SHP77 treated with DMSO at 0.1 percent for 48 hours (cell line): ENCODE measurements at regions not wholly inside any gene's neighbourhood (a gene's known extent, or its start where the extent isn't known, plus 50 kb on each side); places are given as distances from the start of the nearest gene placed in this dataset.
"Not testable (repeated sequence)": the region's sequence is repeated elsewhere in the genome, so short reads cannot be mapped to it uniquely, and the experiment has no call there.

Experiments used
- DNase-seq: peaks from one replicate; lab custom pipeline; 2025; lab: John Stamatoyannopoulos, UW

GRCh38 chr11:42768576-42768975 lies 543.2 kb upstream of the API5 start:
- no peak for DNase-seq

DNA sequence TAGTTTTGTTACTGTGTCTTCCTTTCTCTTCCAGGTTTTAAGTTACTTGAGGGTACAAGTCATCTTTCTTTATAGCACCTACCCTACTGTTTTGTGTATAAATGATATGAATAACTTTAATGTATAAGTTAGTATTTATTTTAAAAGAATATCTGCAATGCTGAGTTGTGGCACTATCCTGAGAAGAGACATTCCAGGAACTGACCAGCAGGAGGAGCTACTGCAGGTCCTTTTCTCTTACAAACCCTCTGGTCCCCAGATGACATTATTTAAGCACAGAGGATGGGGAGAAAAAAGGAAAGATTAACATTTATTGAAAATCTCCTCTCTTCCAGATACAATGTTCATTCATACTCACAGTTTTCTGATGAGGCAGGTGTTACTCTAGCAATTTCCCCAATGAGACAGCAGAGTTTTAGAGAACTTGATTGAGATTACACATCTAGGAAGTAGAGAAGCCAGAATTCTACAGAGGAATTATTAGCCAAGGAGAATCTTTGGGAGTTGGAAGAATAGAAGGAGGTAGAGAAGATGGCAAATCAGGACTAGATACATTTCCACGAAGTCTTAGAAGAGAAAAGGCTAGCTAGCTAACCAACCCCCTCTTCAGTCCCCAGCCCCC lies 541.2 kb upstream of the API5 start:
- DNase-seq: no peak

DNA sequence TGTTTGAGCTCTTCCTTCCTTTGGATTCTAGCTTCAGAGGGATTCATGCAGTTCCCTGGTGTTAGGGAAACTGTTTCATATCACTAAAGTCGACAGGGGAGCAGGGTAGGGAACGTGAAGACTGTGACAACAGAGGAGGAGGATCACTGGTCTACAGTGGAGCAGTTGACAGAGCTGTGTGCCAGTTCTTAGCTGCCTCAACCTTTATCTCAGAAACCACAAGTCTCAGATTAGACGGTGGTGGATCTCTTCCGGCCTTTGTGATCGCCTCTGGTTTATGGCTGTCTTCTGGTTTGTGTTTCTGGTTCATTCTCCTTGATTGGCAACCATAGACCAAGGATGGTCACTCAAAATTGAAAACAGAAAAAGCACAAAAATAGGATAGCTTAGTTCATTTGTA lies 538.9 kb upstream of the API5 start:
- DNase-seq: no peak

DNA sequence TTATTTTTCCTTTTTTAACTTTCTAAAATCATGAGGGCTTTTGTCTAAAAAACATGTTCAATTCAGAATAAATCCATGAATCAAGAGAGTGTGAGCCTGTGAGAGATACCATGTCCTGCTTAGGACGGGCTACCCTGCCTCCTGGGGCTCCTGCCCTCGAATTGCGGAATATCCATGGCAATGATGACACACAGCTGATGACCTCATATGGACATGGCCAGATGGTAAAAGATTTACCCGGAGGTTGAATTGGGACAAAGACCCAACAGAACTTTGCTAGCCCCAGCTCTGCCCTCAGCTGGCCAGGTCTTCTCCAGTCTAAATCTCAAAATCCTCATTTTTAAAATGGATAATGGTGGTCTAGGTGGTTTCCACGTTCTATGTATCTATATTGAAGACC lies 538.1 kb upstream of the API5 start:
- no peak for DNase-seq

- no peak for DNase-seq
Observed at GRCh38 chr11:42774567-42774966, 537.2 kb upstream of the API5 start.

DNA sequence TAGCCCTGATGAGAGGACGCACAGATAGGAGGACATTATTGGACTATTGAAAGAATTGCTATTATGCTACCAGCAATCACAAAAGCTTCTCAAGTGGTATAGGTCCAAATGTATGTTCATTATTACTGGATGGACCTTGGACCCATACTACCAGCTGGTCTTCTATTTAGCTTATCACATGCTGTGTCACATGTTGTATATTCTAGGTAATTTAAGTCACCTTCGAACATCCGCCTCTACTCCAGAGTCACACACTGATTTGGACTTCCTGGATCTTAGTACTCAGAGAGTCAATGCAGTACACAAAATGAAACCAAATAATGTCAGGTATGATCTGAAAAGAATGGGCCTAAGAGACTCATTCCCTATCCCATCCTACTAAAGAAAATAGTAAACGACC lies 534.0 kb upstream of the API5 start:
- DNase-seq: no peak

DNA sequence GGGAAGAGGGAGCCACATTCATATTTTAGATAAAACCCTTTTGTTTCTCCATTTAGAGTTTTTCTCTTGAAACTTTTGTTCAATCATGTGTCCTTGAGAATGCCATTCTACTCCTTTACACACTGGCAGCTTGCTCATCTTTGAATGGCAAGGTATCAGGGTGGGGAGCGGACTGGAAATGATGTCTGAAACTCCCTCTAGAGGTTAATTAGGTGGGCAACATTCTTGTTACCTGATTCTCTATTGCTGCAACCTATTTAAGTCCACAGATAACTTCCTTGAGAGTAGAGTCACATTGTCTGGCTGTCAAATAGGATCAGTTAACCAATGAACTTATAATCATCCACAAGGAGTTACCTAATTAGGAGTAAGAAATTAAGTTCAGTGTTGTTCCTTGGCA lies 533.6 kb upstream of the API5 start:
- DNase-seq: no peak

- DNase-seq: no peak
Observed at GRCh38 chr11:42779555-42779954, 532.2 kb upstream of the API5 start.

- no peak for DNase-seq
Observed at GRCh38 chr11:42786981-42787380, 524.8 kb upstream of the API5 start.

DNA sequence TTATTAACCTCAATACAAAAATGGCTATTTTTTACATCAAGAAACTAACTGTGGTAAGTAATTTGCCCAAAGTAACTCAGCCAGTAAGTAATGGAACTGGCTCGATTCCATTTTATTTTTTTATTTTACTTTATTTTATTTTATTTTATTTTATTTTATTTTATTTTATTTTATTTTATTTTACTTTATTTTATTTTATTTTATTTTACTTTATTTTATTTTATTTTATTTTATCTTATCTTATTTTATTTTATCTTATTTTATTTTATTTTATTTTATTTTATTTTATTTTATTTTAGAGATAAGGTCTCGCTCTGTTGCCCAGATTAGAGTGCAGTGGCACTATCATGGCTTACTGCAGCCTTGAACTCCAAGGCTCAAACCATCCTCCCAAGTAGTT lies 516.3 kb upstream of the API5 start:
- DNase-seq: not testable (repeated sequence)

DNA sequence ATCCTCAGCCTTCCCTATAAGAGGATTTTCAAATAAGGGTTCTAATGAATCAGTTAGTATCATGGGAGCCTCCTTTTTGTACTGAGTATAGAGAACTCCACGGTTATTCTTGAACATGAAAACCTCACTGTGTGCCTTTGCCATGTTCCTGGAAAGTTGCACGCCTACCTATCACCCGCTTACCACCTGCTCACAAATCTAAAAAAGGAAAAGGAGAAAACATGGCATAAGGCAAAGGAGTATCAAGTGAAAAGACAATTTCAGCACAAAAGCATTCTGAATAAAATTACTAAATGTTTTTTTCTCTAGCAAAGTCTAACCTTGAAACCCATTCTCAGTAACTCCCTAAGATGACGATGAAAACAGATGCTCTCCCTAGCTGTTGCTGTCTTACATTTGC lies 511.8 kb upstream of the API5 start:
- no peak for DNase-seq

GRCh38 chr11:42802201-42802899 lies 509.4 kb upstream of the API5 start:
- no peak for DNase-seq

- no peak for DNase-seq
Observed at GRCh38 chr11:42806191-42806590, 505.6 kb upstream of the API5 start.

- no peak for DNase-seq
Observed at GRCh38 chr11:42812361-42812760, 499.4 kb upstream of the API5 start.

DNA sequence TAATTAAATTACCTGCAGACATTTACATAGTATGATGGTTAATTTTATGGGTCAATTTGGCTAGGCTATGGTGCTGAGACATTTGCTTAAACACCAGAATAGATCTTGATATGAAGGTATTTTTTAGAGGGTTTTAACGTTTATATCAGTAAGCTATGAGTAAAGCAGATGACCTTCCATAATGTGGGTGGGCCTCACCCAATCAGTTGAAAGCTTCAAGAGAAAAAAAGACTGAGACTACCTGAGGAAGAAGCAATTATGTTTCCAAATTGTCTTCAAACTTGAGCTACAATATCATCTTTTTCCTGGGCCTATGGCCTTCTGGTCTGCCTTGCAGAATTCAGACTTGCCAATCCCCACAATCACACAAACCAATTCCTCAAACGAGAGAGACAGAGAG lies 498.8 kb upstream of the API5 start:
- no peak for DNase-seq

DNA sequence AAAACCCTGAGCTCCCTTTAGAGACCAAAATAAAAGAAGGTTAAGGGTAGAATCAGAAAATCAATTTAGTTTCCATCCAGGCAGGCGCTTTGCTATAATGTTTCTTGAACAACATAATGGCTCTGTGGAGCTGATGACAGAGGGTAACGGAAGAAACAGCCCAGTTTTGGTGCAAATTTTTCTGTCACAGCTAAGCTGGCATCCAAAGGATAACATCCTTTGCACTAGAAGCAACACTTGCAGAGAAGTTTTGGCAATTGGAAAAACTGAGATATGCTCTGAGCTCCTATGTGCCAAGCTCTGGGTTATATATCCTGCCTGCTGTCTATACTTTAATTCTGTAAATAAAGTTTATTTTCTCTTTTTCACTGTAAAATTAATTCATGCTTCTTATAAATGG lies 495.3 kb upstream of the API5 start:
- DNase-seq: no peak

DNA sequence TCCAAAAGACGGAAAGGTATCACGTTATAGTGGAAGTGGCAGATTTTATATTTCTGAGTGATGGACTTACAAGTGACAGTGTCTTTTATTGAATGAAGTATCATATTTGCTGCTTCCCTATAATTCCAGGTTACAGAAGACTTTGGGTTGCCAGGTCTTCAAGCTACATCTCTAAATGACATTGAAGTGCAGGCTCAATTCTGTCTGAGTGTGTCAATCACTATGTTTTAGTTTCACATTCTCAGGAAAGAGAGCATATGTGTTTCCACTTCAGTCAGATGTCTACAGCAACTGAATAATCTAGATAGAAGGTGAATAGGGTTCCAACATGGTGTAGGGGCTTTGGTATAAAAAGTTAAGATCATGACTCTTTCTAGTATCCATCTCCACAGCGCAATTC lies 492.7 kb upstream of the API5 start:
- no peak for DNase-seq

DNA sequence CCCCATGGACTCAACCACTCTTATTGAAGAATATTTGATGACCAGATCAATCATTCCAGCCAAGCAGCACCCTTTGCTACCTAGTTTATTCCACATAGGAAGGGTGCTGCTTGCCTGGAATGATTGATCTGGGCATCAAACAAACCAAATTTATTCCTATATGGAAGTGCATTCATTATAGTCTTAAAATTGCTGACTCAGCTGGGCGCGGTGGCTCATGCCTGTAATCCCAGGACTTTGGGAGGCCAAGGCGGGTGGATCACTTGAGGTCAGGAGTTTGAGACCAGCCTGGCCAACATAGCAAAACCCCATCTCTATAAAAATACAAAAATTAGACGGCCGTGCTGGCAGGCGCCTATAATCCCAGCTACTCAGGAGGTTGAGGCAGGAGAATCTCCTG lies 489.6 kb upstream of the API5 start:
- DNase-seq: not testable (repeated sequence)

- no peak for DNase-seq
Observed at GRCh38 chr11:42823546-42823945, 488.2 kb upstream of the API5 start.

GRCh38 chr11:42824067-42824466 lies 487.7 kb upstream of the API5 start:
- no peak for DNase-seq

DNA sequence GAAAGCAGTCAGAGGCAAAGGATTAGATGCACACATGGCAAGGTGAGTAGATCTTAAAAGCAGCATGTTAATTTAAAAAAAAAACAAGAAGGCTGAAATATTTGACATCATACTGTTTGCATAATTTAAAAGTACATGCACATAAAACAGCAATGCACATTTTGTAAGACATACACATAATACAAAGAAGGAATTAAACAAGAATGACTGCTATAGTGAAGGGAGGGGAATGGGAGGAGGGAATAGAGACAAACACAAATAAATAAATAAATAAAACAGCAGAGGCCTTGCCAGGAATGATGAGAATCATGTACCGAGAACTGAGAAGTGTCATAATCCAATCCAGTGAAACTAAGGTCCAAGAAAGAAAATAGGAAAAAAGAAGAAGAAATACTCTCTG lies 486.2 kb upstream of the API5 start:
- no peak for DNase-seq

DNA sequence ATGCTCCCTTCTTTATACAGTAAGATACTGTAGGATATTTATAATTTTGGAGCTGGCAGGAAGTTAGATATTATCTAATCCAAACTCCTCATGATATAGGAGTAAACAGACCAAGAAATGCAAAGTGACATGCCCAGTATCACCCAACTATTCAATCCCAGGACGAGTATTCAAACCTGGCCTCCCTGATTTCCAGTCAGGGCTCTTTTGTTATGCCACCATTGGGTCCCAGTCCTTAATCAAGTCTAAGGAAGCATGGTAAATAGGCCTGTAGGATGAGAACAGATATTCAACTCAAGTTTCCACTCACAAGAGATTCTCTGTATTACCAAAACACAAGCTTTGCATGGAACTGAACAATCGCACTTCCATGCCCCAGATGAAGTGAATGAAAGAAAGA lies 484.0 kb upstream of the API5 start:
- no peak for DNase-seq

GRCh38 chr11:42837994-42838393 lies 473.8 kb upstream of the API5 start:
- DNase-seq: no peak

- no peak for DNase-seq
Observed at GRCh38 chr11:42840176-42840829, 471.5 kb upstream of the API5 start.
